Right atrium auricular region (tissue), 2 donors: ENCODE measurements at regions not wholly inside any gene's neighbourhood (a gene's known extent, or its start where the extent isn't known, plus 50 kb on each side); places are given as distances from the start of the nearest gene placed in this dataset.

Experiments used
- DNase-seq: peaks from one replicate; pipeline ENCODE4 v3.0.0-alpha.2; 2019; ENCODE audit warnings: low spot score
- H3K27ac ChIP-seq, 2 donors: fragments of 200-600 bp; sonication (generic); 1 replicate in 1 of 2; 2 replicates in 1 of 2; pipeline ENCODE4 v1.5.1; 2016 to 2019
- H3K27me3 ChIP-seq, 2 donors: fragments of 200-600 bp; sonication (generic); one replicate each; pipeline versions ENCODE4 v1.5.1 to v1.6.0; 2017 to 2019
- H3K36me3 ChIP-seq: fragments of 200-600 bp; sonication (generic); one replicate; pipeline ENCODE4 v1.5.1; 2016
- H3K4me1 ChIP-seq, 2 donors: fragments of 200-600 bp; sonication (generic); one replicate each; pipeline versions ENCODE4 v1.5.1 to v1.6.0; 2017 to 2019
- H3K4me3 ChIP-seq, 2 donors: fragments of 200-600 bp; sonication (generic); 1 replicate in 1 of 2; 2 replicates in 1 of 2; pipeline ENCODE4 v1.5.1; 2017 to 2019; ENCODE audit warnings: mild to moderate bottlenecking in 1 of 2, moderate library complexity in 1 of 2
- H3K9me3 ChIP-seq, 2 donors: fragments of 200-600 bp; sonication (generic); one replicate each; pipeline ENCODE4 v1.5.1; 2019
- CTCF ChIP-seq, 2 donors: fragments of 200-600 bp; sonication (generic); IDR thresholded peaks; one replicate each; pipeline ENCODE4 v1.5.1; 2019; ENCODE audit warnings: antibody characterized with exemption in 2 of 2

- no peak overlapping the region for H3K4me3 ChIP-seq
- no peak for TF ChIP-seq CTCF (IDR thresholded peaks at IDR 0.05)
- H3K9me3 ChIP-seq = no peaks in the 10 kb centered on the region
- DNase-seq = no peak
- no peaks in the 10 kb centered on the region for H3K27me3 ChIP-seq
- H3K4me1 ChIP-seq = no peaks in the 10 kb centered on the region
- no peak overlapping the region for H3K27ac ChIP-seq
- H3K36me3 ChIP-seq = no peaks in the 10 kb centered on the region
Measured at GRCh38 chr11:134888821-134889220, 476.8 kb upstream of the B3GAT1 start.

GRCh38 chr11:134887896-134888295 is 475.9 kb upstream of the B3GAT1 start:
- no peak for TF ChIP-seq CTCF (IDR thresholded peaks at IDR 0.05)
- Histone ChIP-seq H3K4me3 (no peak overlapping the region), H3K9me3 (no peaks in the 10 kb centered on the region), H3K4me1 (no peaks in the 10 kb centered on the region), H3K36me3 (no peaks in the 10 kb centered on the region), H3K27ac (no peak overlapping the region), H3K27me3 (no peaks in the 10 kb centered on the region)
- DNase-seq = no peak

- no peak for TF ChIP-seq CTCF (IDR thresholded peaks at IDR 0.05)
- no peaks in the 10 kb centered on the region for H3K36me3 ChIP-seq
- no peaks in the 10 kb centered on the region for H3K9me3 ChIP-seq
- no peak overlapping the region for H3K4me3 ChIP-seq
- no peaks in the 10 kb centered on the region for H3K27me3 ChIP-seq
- H3K27ac ChIP-seq = no peak overlapping the region
- DNase-seq = no peak
- H3K4me1 ChIP-seq = no peaks in the 10 kb centered on the region
Measured at GRCh38 chr11:134883484-134883883, 471.4 kb upstream of the B3GAT1 start.

- no peak overlapping the region for H3K27ac ChIP-seq
- no peaks in the 10 kb centered on the region for H3K27me3 ChIP-seq
- H3K9me3 ChIP-seq = no peaks in the 10 kb centered on the region
- no peaks in the 10 kb centered on the region for H3K4me1 ChIP-seq
- no peak for DNase-seq
- no peak for TF ChIP-seq CTCF (IDR thresholded peaks at IDR 0.05)
- no peaks in the 10 kb centered on the region for H3K36me3 ChIP-seq
- H3K4me3 ChIP-seq = no peak overlapping the region
Measured at GRCh38 chr11:134882671-134883297, 470.7 kb upstream of the B3GAT1 start.

- no peak for TF ChIP-seq CTCF (IDR thresholded peaks at IDR 0.05)
- Histone ChIP-seq H3K27ac (no peak overlapping the region), H3K36me3 (no peaks in the 10 kb centered on the region), H3K4me1 (no peaks in the 10 kb centered on the region), H3K9me3 (no peaks in the 10 kb centered on the region), H3K27me3 (no peaks in the 10 kb centered on the region), H3K4me3 (no peak overlapping the region)
- no peak for DNase-seq
Measured at GRCh38 chr11:134882141-134882540, 470.1 kb upstream of the B3GAT1 start.

- Histone ChIP-seq H3K27me3 (no peaks in the 10 kb centered on the region), H3K4me1 (no peaks in the 10 kb centered on the region), H3K27ac (no peak overlapping the region), H3K9me3 (no peaks in the 10 kb centered on the region), H3K4me3 (no peak overlapping the region), H3K36me3 (no peaks in the 10 kb centered on the region)
- no peak for TF ChIP-seq CTCF (IDR thresholded peaks at IDR 0.05)
- DNase-seq = no peak
Measured at GRCh38 chr11:134880788-134881187, 468.7 kb upstream of the B3GAT1 start.
